Neural progenitor cell (in vitro differentiated cells): ENCODE measurements at regions not wholly inside any gene's neighbourhood (a gene's known extent, or its start where the extent isn't known, plus 50 kb on each side); places are given as distances from the start of the nearest gene placed in this dataset.

Experiments used
- DNase-seq: peaks from one replicate; pipeline ENCODE4 v3.0.0-alpha.2; 2016; ENCODE audit warnings: low spot score
- H2AFZ ChIP-seq: fragments of 200-600 bp; sonication (generic); replicated peaks from 2 replicates; pipeline ENCODE4 v1.6.1; 2016; ENCODE audit warnings: antibody characterized with exemption
- H3F3A ChIP-seq: fragments of 200-600 bp; sonication (generic); 2 replicates; pipeline ENCODE4 v1.6.1; 2016; ENCODE audit warnings: antibody characterized with exemption, low read depth
- H3K27ac ChIP-seq: fragments of 200-600 bp; sonication (generic); 2 replicates; pipeline ENCODE4 v1.5.1; 2016; ENCODE audit warnings: mild to moderate bottlenecking
- H3K27me3 ChIP-seq: fragments of 200-600 bp; sonication (generic); 2 replicates; pipeline ENCODE4 v1.6.1; 2016; ENCODE audit warnings: mild to moderate bottlenecking, moderate library complexity
- H3K36me3 ChIP-seq: fragments of 200-600 bp; sonication (generic); 2 replicates; pipeline ENCODE4 v1.5.1; 2016
- H3K4me1 ChIP-seq: fragments of 200-600 bp; sonication (generic); 2 replicates; pipeline ENCODE4 v1.6.1; 2016; ENCODE audit warnings: mixed run types
- H3K4me2 ChIP-seq: fragments of 200-600 bp; sonication (generic); 2 replicates; pipeline ENCODE4 v1.6.1; 2016
- H3K4me3 ChIP-seq: fragments of 200-600 bp; sonication (generic); 2 replicates; pipeline ENCODE4 v1.5.1; 2016
- H3K79me2 ChIP-seq: fragments of 200-600 bp; sonication (generic); 2 replicates; pipeline ENCODE4 v1.6.1; 2016; ENCODE audit warnings: low read depth
- H3K9ac ChIP-seq: fragments of 200-600 bp; sonication (generic); 2 replicates; pipeline ENCODE4 v1.6.1; 2016
- H3K9me3 ChIP-seq: fragments of 200-600 bp; sonication (generic); 2 replicates; pipeline ENCODE4 v1.5.1; 2016; ENCODE audit warnings: low read depth
- H4K20me1 ChIP-seq: fragments of 200-600 bp; sonication (generic); 2 replicates; pipeline ENCODE4 v1.6.1; 2016; ENCODE audit warnings: low read depth
- H3K27ac Mint-ChIP-seq: 3 replicates; pipeline ENCODE4 v1.8.0; 2021; ENCODE audit warnings: mixed read lengths
- H3K27me3 Mint-ChIP-seq: 2 replicates; pipeline ENCODE4 v1.8.0; 2022; ENCODE audit warnings: low read depth, mild to moderate bottlenecking, inconsistent platforms, moderate library complexity, mixed read lengths; ENCODE audit not compliant: insufficient read depth
- H3K36me3 Mint-ChIP-seq: 3 replicates; pipeline ENCODE4 v1.8.0; 2021; ENCODE audit warnings: mixed read lengths
- H3K4me1 Mint-ChIP-seq: 3 replicates; pipeline ENCODE4 v1.8.0; 2021; ENCODE audit warnings: mixed read lengths
- H3K4me3 Mint-ChIP-seq: 3 replicates; pipeline ENCODE4 v1.8.0; 2021; ENCODE audit warnings: mild to moderate bottlenecking, moderate library complexity, mixed read lengths
- H3K9me3 Mint-ChIP-seq: 3 replicates; pipeline ENCODE4 v1.8.0; 2020; ENCODE audit warnings: mixed read lengths
- EZH2 ChIP-seq: fragments of 200-600 bp; sonication (generic); IDR thresholded peaks from 2 replicates; pipeline ENCODE4 v1.6.1; 2017; ENCODE audit warnings: antibody characterized with exemption, mild to moderate bottlenecking, moderate library complexity
- EZH2phosphoT487 ChIP-seq: fragments of 200-600 bp; sonication (generic); IDR thresholded peaks from 2 replicates; pipeline ENCODE4 v1.6.1; 2017; ENCODE audit warnings: antibody characterized with exemption
- TF ChIP-seq, protein P1 (sequence below): fragments of 200-600 bp; sonication (generic); IDR thresholded peaks from 2 replicates; pipeline ENCODE4 v1.5.1; 2017; ENCODE audit warnings: antibody characterized with exemption, mild to moderate bottlenecking

GRCh38 chr13:55347528-55347927 lies 1793.2 kb upstream of the PRR20A start:
- no peak for DNase-seq
- Mint-ChIP-seq H3K4me3 (no peak overlapping the region), H3K9me3 (peaks cover 2% of the 10 kb centered on the region), H3K4me1 (peaks cover 6% of the 10 kb centered on the region), H3K36me3 (no peaks in the 10 kb centered on the region), H3K27ac (no peak overlapping the region), H3K27me3 (no peaks in the 10 kb centered on the region)
- H3K27ac ChIP-seq = no peak overlapping the region
- H3F3A ChIP-seq = no peaks in the 10 kb centered on the region
- H2AFZ ChIP-seq = no peak overlapping the region
- no peak overlapping the region for H3K4me2 ChIP-seq
- no peak overlapping the region for H3K9ac ChIP-seq
- H3K79me2 ChIP-seq = no peaks in the 10 kb centered on the region
- TF ChIP-seq, protein P1, sequence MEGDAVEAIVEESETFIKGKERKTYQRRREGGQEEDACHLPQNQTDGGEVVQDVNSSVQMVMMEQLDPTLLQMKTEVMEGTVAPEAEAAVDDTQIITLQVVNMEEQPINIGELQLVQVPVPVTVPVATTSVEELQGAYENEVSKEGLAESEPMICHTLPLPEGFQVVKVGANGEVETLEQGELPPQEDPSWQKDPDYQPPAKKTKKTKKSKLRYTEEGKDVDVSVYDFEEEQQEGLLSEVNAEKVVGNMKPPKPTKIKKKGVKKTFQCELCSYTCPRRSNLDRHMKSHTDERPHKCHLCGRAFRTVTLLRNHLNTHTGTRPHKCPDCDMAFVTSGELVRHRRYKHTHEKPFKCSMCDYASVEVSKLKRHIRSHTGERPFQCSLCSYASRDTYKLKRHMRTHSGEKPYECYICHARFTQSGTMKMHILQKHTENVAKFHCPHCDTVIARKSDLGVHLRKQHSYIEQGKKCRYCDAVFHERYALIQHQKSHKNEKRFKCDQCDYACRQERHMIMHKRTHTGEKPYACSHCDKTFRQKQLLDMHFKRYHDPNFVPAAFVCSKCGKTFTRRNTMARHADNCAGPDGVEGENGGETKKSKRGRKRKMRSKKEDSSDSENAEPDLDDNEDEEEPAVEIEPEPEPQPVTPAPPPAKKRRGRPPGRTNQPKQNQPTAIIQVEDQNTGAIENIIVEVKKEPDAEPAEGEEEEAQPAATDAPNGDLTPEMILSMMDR = no peak
- TF ChIP-seq EZH2phosphoT487 = no peak
- TF ChIP-seq EZH2 = no peak
- peaks cover 3% of the 10 kb centered on the region for H3K9me3 ChIP-seq
- H3K36me3 ChIP-seq = no peaks in the 10 kb centered on the region
- H3K27me3 ChIP-seq = no peaks in the 10 kb centered on the region
- H3K4me3 ChIP-seq = no peak overlapping the region
- H4K20me1 ChIP-seq = no peaks in the 10 kb centered on the region
- H3K4me1 ChIP-seq = no peaks in the 10 kb centered on the region

GRCh38 chr13:55359067-55359466 lies 1781.7 kb upstream of the PRR20A start:
- H3K4me1 Mint-ChIP-seq = peaks cover 12% of the 10 kb centered on the region
- DNase-seq = no peak
- no peak overlapping the region for H3K4me3 Mint-ChIP-seq
- Histone ChIP-seq H3K9me3 (no peaks in the 10 kb centered on the region), H3K9ac (no peak overlapping the region), H3K27ac (no peak overlapping the region), H3K4me3 (no peak overlapping the region), H3K27me3 (no peaks in the 10 kb centered on the region), H2AFZ (peak overlapping the region; percentile 46), H3K36me3 (no peaks in the 10 kb centered on the region), H3K4me1 (no peaks in the 10 kb centered on the region), H4K20me1 (no peaks in the 10 kb centered on the region), H3K79me2 (no peaks in the 10 kb centered on the region), H3F3A (no peaks in the 10 kb centered on the region), H3K4me2 (no peak overlapping the region)
- no peaks in the 10 kb centered on the region for H3K9me3 Mint-ChIP-seq
- no peak for TF ChIP-seq EZH2
- TF ChIP-seq, protein P1 = peak; percentile 22
- no peak for TF ChIP-seq EZH2phosphoT487
- H3K36me3 Mint-ChIP-seq = no peaks in the 10 kb centered on the region
- H3K27me3 Mint-ChIP-seq = no peaks in the 10 kb centered on the region
- H3K27ac Mint-ChIP-seq = no peak overlapping the region

GRCh38 chr13:55361141-55361540 lies 1779.6 kb upstream of the PRR20A start:
- no peak overlapping the region for H3K9ac ChIP-seq
- no peaks in the 10 kb centered on the region for H3K9me3 ChIP-seq
- H3K27me3 ChIP-seq = no peaks in the 10 kb centered on the region
- TF ChIP-seq EZH2phosphoT487 (no peak), EZH2 (no peak)
- TF ChIP-seq, protein P1 = no peak
- H3K27me3 Mint-ChIP-seq = no peaks in the 10 kb centered on the region
- no peaks in the 10 kb centered on the region for H3K9me3 Mint-ChIP-seq
- peaks cover 12% of the 10 kb centered on the region for H3K4me1 Mint-ChIP-seq
- H3K27ac ChIP-seq = no peak overlapping the region
- H3K27ac Mint-ChIP-seq = no peak overlapping the region
- H3K4me1 ChIP-seq = no peaks in the 10 kb centered on the region
- no peaks in the 10 kb centered on the region for H3F3A ChIP-seq
- H3K79me2 ChIP-seq = no peaks in the 10 kb centered on the region
- H3K36me3 ChIP-seq = no peaks in the 10 kb centered on the region
- no peaks in the 10 kb centered on the region for H4K20me1 ChIP-seq
- DNase-seq = no peak
- H3K4me3 ChIP-seq = no peak overlapping the region
- no peaks in the 10 kb centered on the region for H3K36me3 Mint-ChIP-seq
- H2AFZ ChIP-seq = no peak overlapping the region
- no peak overlapping the region for H3K4me3 Mint-ChIP-seq
- no peak overlapping the region for H3K4me2 ChIP-seq
